Body of pancreas (tissue), 4 donors: ENCODE measurements at regions not wholly inside any gene's neighbourhood (a gene's known extent, or its start where the extent isn't known, plus 50 kb on each side); places are given as distances from the start of the nearest gene placed in this dataset.

Source experiments
- POLR2A ChIP-seq, 3 donors: fragments of 450-650 bp; IDR thresholded peaks; one replicate each; pipeline ENCODE4 v1.6.1; 2016; ENCODE audit warnings: antibody characterized with exemption in 3 of 3, mild to moderate bottlenecking in 2 of 3
- TF ChIP-seq, protein P1 (sequence below), 7 experiments: fragments of 450-650 bp in 4 of 7; fragments of 200-600 bp in 3 of 7; sonication (generic) in 3 of 7; IDR thresholded peaks; one replicate each; pipeline ENCODE4 v1.5.1; 2016 to 2019; ENCODE audit warnings: antibody characterized with exemption in 7 of 7

DNA sequence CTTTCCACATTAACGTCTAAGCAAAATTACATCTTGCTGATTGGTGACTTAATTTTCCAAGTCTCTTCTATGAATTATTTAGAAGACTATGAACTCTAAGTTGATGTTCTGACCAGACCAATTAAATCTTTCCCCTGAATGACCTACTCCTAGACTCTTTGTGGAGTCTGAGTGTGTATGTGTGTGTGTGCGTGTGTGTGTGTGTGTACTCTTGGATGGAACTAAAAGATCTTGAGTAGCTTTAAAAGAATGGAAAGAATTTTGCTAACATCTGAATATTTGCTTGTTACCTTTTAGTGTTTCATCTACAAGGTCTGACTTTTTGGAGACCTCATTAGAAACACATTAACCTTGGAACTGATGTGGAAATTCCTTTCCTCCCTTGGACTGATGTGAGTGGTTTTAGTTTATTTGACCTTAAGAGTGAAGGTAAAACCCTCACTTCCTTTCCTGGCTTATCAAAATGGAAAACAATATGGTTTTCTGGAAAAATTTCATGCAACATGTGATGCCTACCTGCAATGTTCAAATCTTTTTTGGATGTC lies 257.1 kb downstream of the GATA3 start:
- no peak for TF ChIP-seq POLR2A (IDR thresholded peaks at IDR 0.05)
- TF ChIP-seq, protein P1, sequence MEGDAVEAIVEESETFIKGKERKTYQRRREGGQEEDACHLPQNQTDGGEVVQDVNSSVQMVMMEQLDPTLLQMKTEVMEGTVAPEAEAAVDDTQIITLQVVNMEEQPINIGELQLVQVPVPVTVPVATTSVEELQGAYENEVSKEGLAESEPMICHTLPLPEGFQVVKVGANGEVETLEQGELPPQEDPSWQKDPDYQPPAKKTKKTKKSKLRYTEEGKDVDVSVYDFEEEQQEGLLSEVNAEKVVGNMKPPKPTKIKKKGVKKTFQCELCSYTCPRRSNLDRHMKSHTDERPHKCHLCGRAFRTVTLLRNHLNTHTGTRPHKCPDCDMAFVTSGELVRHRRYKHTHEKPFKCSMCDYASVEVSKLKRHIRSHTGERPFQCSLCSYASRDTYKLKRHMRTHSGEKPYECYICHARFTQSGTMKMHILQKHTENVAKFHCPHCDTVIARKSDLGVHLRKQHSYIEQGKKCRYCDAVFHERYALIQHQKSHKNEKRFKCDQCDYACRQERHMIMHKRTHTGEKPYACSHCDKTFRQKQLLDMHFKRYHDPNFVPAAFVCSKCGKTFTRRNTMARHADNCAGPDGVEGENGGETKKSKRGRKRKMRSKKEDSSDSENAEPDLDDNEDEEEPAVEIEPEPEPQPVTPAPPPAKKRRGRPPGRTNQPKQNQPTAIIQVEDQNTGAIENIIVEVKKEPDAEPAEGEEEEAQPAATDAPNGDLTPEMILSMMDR (IDR thresholded peaks at IDR 0.05) = no peak
